Glutamatergic neuron (in vitro differentiated cells): ENCODE measurements at regions not wholly inside any gene's neighbourhood (a gene's known extent, or its start where the extent isn't known, plus 50 kb on each side); places are given as distances from the start of the nearest gene placed in this dataset.

Experiments used
- DNase-seq: peaks from one replicate; pipeline ENCODE4 v3.0.0; 2022
- H3K27ac Mint-ChIP-seq: one replicate; pipeline ENCODE4 v1.8.0; 2020; ENCODE audit warnings: mild to moderate bottlenecking, mixed read lengths, inconsistent platforms; ENCODE audit not compliant: unreplicated experiment
- H3K27me3 Mint-ChIP-seq: one replicate; pipeline ENCODE4 v1.8.0; 2020; ENCODE audit warnings: mild to moderate bottlenecking, moderate library complexity, mixed read lengths, inconsistent platforms; ENCODE audit not compliant: unreplicated experiment
- H3K36me3 Mint-ChIP-seq: one replicate; pipeline ENCODE4 v1.8.0; 2020; ENCODE audit warnings: mild to moderate bottlenecking, mixed read lengths, inconsistent platforms; ENCODE audit not compliant: unreplicated experiment
- H3K4me1 Mint-ChIP-seq: one replicate; pipeline ENCODE4 v1.8.0; 2020; ENCODE audit warnings: mild to moderate bottlenecking, low read depth, mixed read lengths, inconsistent platforms; ENCODE audit not compliant: unreplicated experiment
- H3K4me3 Mint-ChIP-seq: one replicate; pipeline ENCODE4 v1.8.0; 2020; ENCODE audit warnings: mild to moderate bottlenecking, mixed read lengths, inconsistent platforms; ENCODE audit not compliant: unreplicated experiment
- H3K9me3 Mint-ChIP-seq: one replicate; pipeline ENCODE4 v1.8.0; 2020; ENCODE audit warnings: mild to moderate bottlenecking, moderate library complexity, mixed read lengths, inconsistent platforms; ENCODE audit not compliant: unreplicated experiment
- CTCF ChIP-seq: fragments of 200-600 bp; sonication (generic); IDR thresholded peaks from one replicate; pipeline ENCODE4 v1.5.0; 2021; ENCODE audit not compliant: partially characterized antibody, unreplicated experiment

GRCh38 chr1:4402032-4402431 lies 252.4 kb upstream of the AJAP1 start:
- H3K27me3 Mint-ChIP-seq, result no peaks in the 10 kb centered on the region
- peaks cover 5% of the 10 kb centered on the region for H3K36me3 Mint-ChIP-seq
- no peaks in the 10 kb centered on the region for H3K4me1 Mint-ChIP-seq
- no peak for TF ChIP-seq CTCF
- no peak for DNase-seq
- H3K27ac Mint-ChIP-seq, result no peak overlapping the region
- H3K4me3 Mint-ChIP-seq, result no peak overlapping the region
- H3K9me3 Mint-ChIP-seq, result peaks cover 17% of the 10 kb centered on the region

- Mint-ChIP-seq H3K4me3 (no peak overlapping the region), H3K27ac (no peak overlapping the region), H3K9me3 (peaks cover 21% of the 10 kb centered on the region), H3K4me1 (no peaks in the 10 kb centered on the region), H3K27me3 (no peaks in the 10 kb centered on the region), H3K36me3 (peaks cover 12% of the 10 kb centered on the region)
- DNase-seq, result no peak
- no peak for TF ChIP-seq CTCF
These were observed 249.4 kb upstream of the AJAP1 start for GRCh38 chr1:4404854-4405590.

- Mint-ChIP-seq H3K36me3 (peaks cover 12% of the 10 kb centered on the region), H3K27ac (no peak overlapping the region), H3K4me3 (no peak overlapping the region), H3K27me3 (no peaks in the 10 kb centered on the region), H3K4me1 (no peaks in the 10 kb centered on the region), H3K9me3 (peaks cover 19% of the 10 kb centered on the region)
- TF ChIP-seq CTCF, result no peak
- no peak for DNase-seq
These were observed 246.6 kb upstream of the AJAP1 start for GRCh38 chr1:4407851-4408250.

DNA sequence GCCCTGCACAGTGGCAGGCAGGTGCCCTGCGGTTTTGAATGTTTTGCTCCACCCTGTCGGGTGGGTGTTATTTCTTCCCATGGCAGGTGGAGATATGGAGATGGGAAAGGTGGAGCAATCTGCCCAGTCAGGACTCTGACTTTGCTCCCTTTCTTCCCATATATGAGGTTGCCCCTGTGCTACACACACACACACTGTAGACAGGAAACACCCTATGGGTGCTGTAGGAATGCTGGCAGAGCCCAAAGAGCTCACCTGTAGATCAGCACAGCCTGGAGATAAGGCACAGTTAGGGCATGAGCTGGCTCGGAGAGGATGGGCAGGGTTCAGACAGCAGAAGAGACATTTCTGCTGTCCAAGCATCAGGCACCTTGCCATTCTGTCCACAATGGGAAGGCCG lies 246.0 kb upstream of the AJAP1 start:
- H3K27ac Mint-ChIP-seq, result no peak overlapping the region
- TF ChIP-seq CTCF, result no peak
- H3K4me3 Mint-ChIP-seq, result no peak overlapping the region
- no peak for DNase-seq
- no peaks in the 10 kb centered on the region for H3K4me1 Mint-ChIP-seq
- no peaks in the 10 kb centered on the region for H3K27me3 Mint-ChIP-seq
- peaks cover 12% of the 10 kb centered on the region for H3K36me3 Mint-ChIP-seq
- peaks cover 19% of the 10 kb centered on the region for H3K9me3 Mint-ChIP-seq

GRCh38 chr1:4411862-4412261 lies 242.5 kb upstream of the AJAP1 start:
- peaks cover 16% of the 10 kb centered on the region for H3K36me3 Mint-ChIP-seq
- TF ChIP-seq CTCF, result no peak
- H3K4me1 Mint-ChIP-seq, result no peaks in the 10 kb centered on the region
- no peak overlapping the region for H3K4me3 Mint-ChIP-seq
- peaks cover 13% of the 10 kb centered on the region for H3K9me3 Mint-ChIP-seq
- no peak for DNase-seq
- no peaks in the 10 kb centered on the region for H3K27me3 Mint-ChIP-seq
- H3K27ac Mint-ChIP-seq, result no peak overlapping the region
